HG03066 (cell line): ENCODE measurements at regions not wholly inside any gene's neighbourhood (a gene's known extent, or its start where the extent isn't known, plus 50 kb on each side); places are given as distances from the start of the nearest gene placed in this dataset.
"Not testable (repeated sequence)": the region's sequence is repeated elsewhere in the genome, so short reads cannot be mapped to it uniquely, and the experiment has no call there.

Experiments
- ATAC-seq: cut with Tn5 transposase; IDR thresholded peaks from one replicate; pipeline ENCODE4 v1.9.1; 2021; ENCODE audit warnings: low read depth; ENCODE audit not compliant: unreplicated experiment

DNA sequence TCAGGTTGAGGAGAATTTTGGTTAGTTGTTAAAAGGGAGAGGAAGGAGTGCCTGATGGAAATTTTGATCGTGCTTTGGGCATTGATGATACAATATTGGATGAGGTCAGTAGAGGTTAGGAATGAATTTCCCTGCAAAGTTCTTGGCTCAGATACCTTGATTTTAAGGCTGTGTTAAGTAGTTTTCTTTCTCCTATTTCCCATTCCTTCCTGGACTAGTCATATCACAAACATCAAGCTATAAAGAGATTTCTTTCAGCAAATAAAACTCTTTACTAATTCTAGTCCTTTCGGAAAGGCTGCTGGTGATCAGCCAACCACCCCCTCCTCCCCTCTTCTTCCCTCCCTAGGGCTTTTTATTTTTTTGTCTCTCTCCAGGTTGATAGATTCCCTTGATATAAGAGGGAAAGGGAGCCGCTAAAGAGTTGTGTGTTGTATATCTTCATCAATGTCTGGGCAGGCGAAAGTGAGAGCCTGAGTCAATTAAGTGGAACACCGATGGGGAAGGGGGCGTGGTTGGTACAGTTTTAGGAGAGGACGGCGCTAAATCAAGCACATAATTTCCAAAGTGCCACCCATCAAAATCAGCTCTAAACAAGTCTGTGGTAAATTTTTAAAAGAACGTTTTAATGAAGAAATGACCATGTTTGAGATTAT, 100.1 kb upstream of the PLXNA2 start:
- no peak for ATAC-seq

DNA sequence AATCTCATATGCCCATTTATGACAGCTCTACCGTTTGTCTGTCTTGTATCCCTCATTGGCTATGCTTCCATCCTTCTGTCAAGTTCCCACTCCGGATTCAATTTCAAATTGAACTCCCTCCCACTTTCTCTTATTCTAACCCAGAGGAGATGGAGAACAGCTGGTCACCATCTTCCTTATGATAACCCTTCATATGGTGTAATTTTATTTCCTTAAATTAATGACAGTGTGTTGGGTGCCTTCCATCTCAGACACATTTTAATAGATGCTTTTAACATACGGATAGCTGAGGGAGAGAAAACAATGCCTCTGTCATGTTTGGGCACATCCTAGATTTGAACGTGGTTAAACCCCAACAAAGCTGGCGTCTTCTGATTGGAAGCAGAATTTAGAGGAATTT, 103.0 kb upstream of the PLXNA2 start:
- no peak for ATAC-seq

GRCh38 chr1:208349694-208350330, 105.6 kb upstream of the PLXNA2 start:
- no peak for ATAC-seq

DNA sequence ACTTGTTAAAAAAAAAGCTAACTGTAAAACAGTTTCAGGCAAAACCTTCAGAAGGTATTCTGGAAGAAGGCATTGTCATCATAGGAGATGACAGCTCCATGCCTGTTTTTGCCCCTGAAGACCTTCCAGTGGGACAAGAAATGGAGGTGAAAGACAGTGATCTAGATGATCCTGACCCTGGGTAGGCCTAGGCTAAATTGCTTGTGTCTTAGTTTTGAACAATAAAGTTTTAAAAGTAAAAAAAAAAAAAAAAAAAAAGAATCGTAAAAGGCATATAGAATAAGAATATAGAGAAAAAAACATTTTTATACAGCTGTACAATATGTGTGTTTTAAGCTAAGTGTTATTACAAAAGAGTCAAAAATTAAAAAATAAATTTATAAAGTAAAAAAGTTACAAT, 106.6 kb upstream of the PLXNA2 start:
- ATAC-seq, result no peak

GRCh38 chr1:208351838-208352237, 107.7 kb upstream of the PLXNA2 start:
- no peak for ATAC-seq

- ATAC-seq, result not testable (repeated sequence)
Measured at GRCh38 chr1:208353797-208354196, 109.6 kb upstream of the PLXNA2 start.

- no peak for ATAC-seq
Measured at GRCh38 chr1:208357644-208358507, 113.7 kb upstream of the PLXNA2 start.

DNA sequence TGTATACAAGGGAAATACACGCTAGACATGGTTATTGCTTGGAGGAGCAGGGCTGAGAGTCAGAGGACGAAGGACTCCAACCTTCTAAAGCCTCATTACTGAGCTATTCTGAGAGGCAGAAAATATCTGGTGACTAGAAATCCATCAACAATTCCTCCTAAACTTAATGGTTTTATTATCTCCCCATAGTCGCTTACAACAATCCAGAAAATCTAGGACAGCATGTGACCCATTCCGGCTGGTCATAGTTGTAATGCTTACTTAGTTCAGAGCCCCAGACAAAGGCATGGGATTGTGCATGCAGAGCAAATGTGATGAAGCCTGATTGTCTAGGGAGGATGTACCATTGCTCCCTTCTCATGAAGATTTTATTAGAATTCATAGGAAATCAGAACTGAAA, 114.5 kb upstream of the PLXNA2 start:
- no peak for ATAC-seq

GRCh38 chr1:208362011-208362410, 117.8 kb upstream of the PLXNA2 start:
- ATAC-seq, result no peak

GRCh38 chr1:208366559-208366958, 122.4 kb upstream of the PLXNA2 start:
- ATAC-seq, result no peak

GRCh38 chr1:208369045-208369444, 124.9 kb upstream of the PLXNA2 start:
- no peak for ATAC-seq

DNA sequence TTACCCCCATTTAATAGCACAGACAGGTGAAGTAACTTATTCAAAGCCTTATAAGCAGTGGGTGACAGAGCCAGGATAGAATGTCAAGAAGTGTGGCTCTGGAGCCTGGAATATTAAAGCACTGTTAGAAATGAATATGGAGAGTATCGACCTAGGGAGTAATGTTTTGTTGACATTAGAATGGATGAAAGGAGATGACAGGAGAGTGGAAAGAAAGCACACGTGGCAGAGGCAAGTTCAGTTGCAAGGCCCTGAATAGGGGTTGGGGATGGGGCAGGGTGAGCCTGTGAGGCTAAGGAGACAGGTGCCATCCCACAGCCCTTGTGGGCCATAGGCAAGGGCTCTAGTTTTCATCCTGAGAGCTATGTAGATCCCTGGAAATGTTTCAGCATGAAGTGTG, 125.5 kb upstream of the PLXNA2 start:
- ATAC-seq, result no peak

DNA sequence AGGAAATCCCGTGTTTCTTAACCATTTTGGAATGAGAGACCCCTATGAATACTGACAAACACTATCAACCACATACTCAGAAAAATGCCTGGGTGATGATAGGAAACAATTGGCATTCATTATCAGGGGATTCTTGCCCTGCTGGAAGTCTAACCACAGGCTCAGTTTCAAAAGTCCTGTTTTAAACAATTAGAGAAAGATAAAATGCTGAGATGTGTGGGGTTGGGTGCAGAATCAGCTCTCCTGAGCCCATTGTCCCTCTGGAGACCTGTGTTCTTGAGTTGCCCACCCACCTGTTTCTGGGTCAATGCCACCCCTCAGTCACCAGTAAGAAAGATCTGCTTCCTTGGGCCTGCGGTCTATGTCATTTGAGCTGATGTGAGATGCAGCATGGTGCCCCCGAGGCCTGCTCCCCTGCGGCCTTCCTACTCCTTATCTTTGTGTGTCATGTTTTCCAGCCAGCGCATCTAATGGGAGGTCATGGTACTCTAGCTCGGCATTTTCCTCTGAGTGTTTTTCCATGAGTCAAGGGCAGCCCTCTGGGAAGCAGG, 130.3 kb upstream of the PLXNA2 start:
- ATAC-seq, result no peak

GRCh38 chr1:208381481-208381880, 137.3 kb upstream of the PLXNA2 start:
- ATAC-seq, result no peak

GRCh38 chr1:208387908-208388811, 144.0 kb upstream of the PLXNA2 start:
- ATAC-seq, result no peak

DNA sequence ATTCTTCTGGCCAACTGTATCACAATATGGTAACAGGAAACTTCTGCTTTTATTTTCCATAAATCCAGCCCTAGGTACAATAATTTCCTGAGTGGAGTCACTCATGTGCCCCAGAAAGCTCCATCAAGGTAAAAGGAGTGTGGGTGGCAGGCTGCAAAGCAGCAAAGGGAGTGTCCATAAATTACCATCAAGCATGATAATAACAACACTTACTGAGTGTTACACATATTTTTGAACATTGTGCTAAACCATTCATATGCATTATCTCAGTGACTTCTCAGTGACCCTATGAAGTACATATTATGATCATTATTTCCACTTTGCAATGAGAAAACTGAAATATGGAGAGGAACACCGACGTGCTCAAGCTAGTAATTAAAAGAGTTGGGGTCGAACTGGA, 149.2 kb upstream of the PLXNA2 start:
- ATAC-seq, result no peak

GRCh38 chr1:208393826-208394225, 149.6 kb upstream of the PLXNA2 start:
- ATAC-seq, result no peak

DNA sequence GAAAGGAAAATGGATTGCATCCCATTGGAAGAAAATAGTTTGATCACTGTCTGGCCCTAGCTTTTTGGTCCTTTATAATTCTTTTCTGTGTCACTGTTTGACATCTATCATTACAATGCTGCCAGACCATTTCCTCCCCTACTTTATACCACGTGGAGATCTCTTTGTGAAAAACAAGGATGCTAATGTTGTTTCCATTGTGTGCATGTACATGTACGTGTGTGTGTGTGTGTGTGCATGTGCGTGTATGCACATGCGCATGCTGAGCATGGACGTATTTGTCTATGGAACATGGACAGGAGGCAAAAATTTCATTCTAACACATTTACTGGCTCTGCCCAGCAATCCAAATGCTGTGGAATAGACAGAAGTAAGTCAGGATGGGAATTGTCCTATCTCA, 153.1 kb upstream of the PLXNA2 start:
- ATAC-seq, result no peak

DNA sequence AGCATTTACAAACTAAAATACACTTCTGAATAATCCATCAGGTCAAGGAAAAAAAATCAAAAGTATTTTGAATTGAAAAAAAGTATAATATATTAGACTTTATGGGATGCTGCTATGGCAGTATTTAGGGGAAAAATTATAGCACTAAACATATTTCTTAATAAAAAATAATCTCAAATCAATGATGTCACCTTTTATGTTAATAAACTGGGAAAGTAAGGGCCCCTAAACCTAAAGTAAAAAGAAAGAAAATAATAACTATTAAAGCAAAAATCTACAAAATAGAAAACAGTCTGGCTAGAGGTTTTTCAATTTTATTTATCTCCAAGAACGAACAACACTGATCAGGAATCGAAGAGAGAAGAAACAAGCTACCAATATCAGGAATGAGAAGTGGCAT, 160.8 kb upstream of the PLXNA2 start:
- no peak for ATAC-seq

DNA sequence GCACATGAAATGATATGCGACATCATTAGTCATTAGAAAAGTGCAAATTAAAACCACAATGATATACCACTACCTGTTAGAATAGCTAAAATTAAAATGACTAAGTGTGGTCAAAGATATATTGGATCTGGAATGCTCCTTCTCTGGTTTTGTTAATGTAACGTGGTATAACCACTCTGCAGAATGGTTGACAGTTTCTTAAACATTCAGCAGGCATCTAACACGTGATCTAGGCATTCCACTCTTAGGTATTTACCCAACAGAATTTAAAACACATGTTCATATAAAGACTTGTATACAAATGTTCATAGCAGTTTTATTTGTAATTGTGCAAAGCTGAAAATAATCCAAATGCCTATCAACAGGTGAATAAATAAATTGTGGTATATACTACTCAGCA, 165.0 kb upstream of the PLXNA2 start:
- ATAC-seq, result no peak
